ENCODE measurements at regions not wholly inside any gene's neighbourhood (a gene's known extent, or its start where the extent isn't known, plus 50 kb on each side); places are given as distances from the start of the nearest gene placed in this dataset.
"Not testable (repeated sequence)": the region's sequence is repeated elsewhere in the genome, so short reads cannot be mapped to it uniquely, and the experiment has no call there.

- no peak for DNase-seq
These were observed 260.3 kb downstream of the AHR start for GRCh38 chr7:17558558-17559332.

- no peak for DNase-seq
These were observed 260.9 kb downstream of the AHR start for GRCh38 chr7:17559388-17559787.

DNA sequence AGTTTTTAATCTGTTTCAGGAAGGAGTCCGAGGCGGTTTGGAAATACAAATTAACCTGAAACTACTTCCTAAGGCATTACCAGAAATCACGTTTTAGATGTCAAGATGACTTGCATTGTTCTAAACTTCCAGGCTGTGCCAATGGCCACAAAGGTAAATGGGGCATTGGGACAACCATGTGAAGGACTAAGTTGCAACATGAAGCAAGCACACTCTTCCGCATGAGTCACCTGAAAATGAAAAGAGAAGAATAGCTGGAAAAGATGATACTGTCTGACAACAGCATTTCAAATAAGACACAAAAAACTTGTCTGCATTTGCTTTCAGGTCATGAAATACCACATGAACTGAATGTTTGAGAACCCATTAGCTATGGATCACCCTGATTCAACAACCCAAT lies 262.1 kb downstream of the AHR start:
- DNase-seq: no peak

- no peak for DNase-seq
These were observed 262.5 kb downstream of the AHR start for GRCh38 chr7:17560966-17561365.

GRCh38 chr7:17564678-17565212 lies 266.3 kb downstream of the AHR start:
- no peak for DNase-seq

DNA sequence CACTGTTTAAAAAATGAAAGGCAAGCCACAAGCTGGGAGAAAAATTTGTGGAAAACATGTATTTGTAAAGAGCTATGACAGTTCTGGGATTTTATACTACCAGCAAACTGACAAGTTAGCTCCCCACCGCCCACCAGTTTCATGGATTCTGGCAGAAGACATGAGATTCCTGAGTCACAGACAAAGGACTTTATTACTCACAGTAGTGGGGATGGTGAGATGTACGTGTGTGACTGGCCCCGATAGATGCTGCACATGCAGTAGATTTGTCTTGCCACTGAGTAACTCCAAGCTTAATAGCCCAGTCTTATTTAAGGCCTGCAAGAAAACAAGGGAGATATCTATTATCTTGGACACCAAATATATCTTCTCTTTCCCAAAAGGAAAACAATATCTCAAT lies 281.7 kb downstream of the AHR start:
- no peak for DNase-seq

DNA sequence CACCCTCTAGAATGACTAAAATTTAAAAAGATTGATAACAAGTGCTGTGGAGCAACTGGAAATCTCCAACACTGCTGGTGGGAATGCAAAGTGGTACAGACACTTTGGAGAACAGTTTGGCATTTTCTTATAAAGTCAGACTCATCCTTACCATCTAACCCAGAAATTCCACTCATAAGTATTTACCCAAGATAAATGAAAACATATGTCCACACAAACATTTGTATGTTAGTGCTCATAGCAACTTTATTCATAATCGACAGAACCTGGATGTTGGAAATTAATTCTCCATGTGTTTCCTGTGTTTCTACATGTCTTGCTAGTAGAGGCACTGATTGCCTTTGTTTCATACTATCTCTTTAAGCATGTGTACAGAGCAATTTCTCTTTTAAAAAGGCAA lies 282.4 kb downstream of the AHR start:
- DNase-seq: no peak

- DNase-seq: no peak
These were observed 282.8 kb downstream of the AHR start for GRCh38 chr7:17581301-17581700.

GRCh38 chr7:17582696-17583095 lies 284.2 kb downstream of the AHR start:
- not testable (repeated sequence) for DNase-seq

- DNase-seq: no peak
These were observed 285.3 kb downstream of the AHR start for GRCh38 chr7:17583786-17584185.

DNA sequence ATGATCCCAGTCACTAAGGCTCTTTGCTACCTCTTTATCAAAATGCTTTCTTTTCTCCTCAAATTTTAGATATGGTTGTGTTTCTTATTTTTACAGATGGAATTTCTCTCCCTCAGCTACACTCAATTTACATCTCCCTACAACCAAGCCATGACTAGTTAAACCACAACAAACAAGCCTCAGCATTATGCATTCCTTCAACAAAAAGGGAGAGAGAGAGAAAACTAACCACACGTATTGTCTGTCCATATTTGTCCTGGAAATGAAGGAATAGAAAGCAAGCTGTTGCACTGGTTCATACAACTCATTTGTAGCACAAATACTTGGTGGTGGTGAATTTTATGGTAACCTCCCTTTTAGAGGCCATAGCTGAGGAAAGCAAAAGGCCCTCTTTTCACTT lies 286.4 kb downstream of the AHR start:
- no peak for DNase-seq

GRCh38 chr7:17586711-17587110 lies 288.3 kb downstream of the AHR start:
- DNase-seq: no peak

GRCh38 chr7:17588730-17589129 lies 290.3 kb downstream of the AHR start:
- DNase-seq: no peak

DNA sequence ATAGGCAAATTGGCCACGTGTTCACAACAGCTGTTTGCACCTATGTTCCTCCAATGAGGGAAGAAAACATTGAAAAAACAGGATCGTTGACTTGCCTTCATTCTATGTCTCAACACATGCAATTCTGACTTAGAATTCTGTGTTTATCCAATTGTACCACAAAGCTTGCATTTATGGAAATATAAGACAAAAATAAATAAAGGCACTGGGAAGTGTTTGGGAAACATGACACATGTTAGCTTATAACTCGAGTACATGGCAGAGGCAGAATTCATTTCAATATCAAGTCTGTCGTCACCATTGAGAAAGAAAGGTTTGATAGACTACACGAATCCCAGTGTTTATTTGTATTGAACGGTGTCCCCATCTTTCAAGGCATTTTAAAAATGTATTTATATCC lies 291.2 kb downstream of the AHR start:
- DNase-seq: no peak

GRCh38 chr7:17590221-17590620 lies 291.8 kb downstream of the AHR start:
- no peak for DNase-seq

DNA sequence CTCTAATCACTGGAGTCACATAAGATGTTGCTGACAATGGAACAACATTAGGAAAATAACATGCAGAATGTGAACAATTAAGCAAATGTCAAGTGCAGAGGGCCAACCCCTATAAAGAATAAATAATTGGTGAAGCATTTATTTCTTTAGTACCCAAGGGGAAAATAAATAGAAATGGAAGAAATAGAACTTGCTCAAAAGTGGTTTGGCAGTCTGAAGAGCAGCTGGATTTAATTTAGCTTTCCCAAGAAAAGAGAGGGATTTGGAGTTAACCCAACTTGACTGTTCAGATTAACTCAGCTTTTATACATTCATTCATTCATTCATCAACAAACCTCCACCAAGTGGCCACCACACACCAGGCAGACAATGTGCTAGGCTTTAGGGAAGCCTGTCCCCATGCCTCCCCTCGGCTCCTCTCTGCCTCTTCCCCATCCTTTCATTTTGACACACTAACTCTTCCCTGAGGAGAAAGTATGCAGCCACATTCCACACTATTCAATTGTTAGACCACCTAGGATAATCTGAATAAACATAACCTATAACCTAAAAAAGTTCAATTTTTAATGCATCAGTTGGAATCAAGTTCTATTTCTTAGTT lies 295.5 kb downstream of the AHR start:
- no peak for DNase-seq

DNA sequence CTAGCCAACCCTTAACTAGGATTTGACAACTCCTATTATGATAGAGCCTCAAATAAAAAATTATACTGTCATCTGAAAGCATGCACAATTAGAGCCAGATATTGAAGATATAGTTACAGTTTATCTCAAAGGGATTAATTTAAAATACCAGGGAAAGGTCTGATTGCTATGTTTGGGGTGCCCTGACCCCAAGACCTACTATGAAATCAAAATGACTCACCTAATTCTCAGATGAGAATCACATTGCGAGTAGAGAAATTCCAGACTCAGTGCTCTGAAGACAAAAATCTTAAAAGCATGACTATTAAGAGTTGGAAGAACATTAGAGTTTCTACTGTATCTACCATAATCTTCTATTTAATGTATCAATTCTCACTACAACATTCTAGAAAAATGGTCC lies 297.1 kb downstream of the AHR start:
- DNase-seq: no peak

GRCh38 chr7:17598305-17598704 lies 299.9 kb downstream of the AHR start:
- no peak for DNase-seq

DNA sequence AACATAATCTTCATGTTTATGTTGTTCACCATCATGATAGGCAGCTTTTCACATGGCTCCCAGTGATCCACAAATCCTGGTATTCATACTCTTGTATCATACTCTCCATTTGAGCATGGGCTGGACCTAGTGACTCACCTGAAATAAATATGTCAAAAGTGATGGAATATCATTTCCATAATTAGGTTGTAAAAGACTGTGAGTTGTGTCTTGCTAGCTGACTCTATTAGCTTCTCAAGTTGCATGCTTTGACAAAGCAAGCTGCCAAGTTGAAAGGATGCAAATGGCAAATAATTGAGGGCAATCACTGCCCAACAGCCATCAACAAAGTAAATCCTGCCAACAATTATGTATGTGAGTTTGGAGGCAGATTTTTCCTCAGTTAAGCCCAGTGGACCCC lies 300.4 kb downstream of the AHR start:
- peak; percentile 78 for DNase-seq

- DNase-seq: peak; percentile 65
These were observed 301.4 kb downstream of the AHR start for GRCh38 chr7:17599733-17600339.

DNA sequence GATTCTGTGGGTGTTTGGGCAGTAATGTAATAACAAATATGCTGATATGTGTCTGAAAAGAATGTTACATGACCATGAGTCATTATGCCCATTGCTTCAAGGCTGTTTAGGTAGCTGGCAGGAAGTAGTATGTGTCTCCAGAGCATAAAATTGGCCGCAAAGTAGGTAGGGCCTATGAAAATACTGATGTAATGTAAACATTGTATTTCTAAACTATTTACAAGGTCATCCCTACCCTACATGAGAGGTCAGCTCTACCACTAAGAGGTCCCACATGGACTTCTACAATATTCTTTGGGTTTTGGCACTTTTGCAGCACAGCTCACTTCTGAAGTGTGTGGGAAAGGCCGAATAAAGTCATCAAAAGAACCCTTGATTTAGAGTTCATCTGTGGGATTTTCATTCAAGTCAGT lies 301.9 kb downstream of the AHR start:
- no peak for DNase-seq

DNA sequence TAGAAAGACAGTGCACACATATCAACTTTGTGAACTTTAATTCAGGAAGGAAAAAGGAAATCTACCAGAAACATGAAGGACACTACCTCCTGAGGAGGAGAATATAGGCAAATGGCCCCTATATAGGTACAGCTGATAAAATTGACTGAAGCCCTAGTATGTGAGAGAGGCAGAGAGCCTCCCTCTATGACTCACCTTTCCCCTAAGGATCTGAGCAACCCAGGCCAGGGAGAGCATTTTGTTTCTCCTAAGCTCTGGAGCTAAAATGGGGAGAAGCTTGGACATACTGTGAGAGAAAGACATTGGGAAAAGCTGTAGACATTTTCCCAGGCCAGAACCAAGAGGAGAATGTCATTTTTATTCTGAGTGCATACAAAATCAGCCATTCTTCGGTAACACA lies 303.5 kb downstream of the AHR start:
- DNase-seq: no peak

DNA sequence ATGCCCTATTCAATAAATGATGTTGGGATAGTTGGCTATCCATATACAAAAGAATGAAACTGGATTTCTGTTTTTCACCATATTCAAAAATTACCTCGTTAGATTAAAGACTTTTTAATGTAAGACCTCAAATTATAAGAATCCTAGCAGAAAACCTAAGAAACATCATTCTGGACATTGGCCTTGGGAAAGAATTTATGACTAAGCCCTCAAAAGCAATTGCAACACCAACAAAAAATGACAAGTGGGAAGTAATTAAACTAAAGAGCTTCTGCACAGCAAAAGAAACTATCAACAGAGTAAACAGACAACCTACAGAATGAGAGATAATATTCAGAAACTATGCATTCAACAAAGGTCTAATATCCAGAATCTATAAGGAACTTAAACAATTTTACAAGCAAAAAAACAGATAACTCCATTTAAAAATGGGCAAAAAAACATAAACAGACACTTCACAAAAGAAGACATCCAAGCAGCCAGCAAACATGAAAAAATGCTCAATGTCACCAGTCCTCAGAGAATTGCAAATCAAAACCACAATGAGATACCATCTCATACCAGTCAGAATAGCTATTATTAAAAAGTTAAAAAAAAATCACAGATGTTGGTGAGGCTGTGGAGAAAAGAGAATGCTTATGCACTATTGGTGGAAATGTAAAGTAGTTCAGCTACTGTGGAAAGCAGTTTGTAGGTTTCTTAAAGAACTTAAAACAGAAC lies 309.8 kb downstream of the AHR start:
- DNase-seq: no peak

GRCh38 chr7:17611611-17612010 lies 313.2 kb downstream of the AHR start:
- no peak for DNase-seq
